Smooth muscle cell (in vitro differentiated cells): ENCODE measurements at regions not wholly inside any gene's neighbourhood (a gene's known extent, or its start where the extent isn't known, plus 50 kb on each side); places are given as distances from the start of the nearest gene placed in this dataset.

Experiments
- DNase-seq: peaks from one replicate; lab custom pipeline; 2025; ENCODE audit not compliant: unreplicated experiment; lab: John Stamatoyannopoulos, UW
- H2AFZ ChIP-seq: fragments of 200-600 bp; sonication (generic); 2 replicates; pipeline ENCODE4 v1.6.0; 2016; ENCODE audit warnings: antibody characterized with exemption, low read depth, mild to moderate bottlenecking
- H3F3A ChIP-seq: fragments of 200-600 bp; sonication (generic); 2 replicates; pipeline ENCODE4 v1.6.0; 2017; ENCODE audit warnings: antibody characterized with exemption, low read depth
- H3K27ac ChIP-seq: fragments of 200-600 bp; sonication (generic); 2 replicates; pipeline ENCODE4 v1.5.1; 2016; ENCODE audit warnings: low read depth, mild to moderate bottlenecking
- H3K27me3 ChIP-seq: fragments of 200-600 bp; sonication (generic); 2 replicates; pipeline ENCODE4 v1.6.1; 2016; ENCODE audit warnings: low read depth, mild to moderate bottlenecking
- H3K36me3 ChIP-seq: fragments of 200-600 bp; sonication (generic); 2 replicates; pipeline ENCODE4 v1.5.1; 2016; ENCODE audit warnings: low read depth
- H3K4me1 ChIP-seq: fragments of 200-600 bp; sonication (generic); 2 replicates; pipeline ENCODE4 v1.5.1; 2016; ENCODE audit warnings: low read depth
- H3K4me2 ChIP-seq: fragments of 200-600 bp; sonication (generic); 2 replicates; pipeline ENCODE4 v1.6.0; 2016; ENCODE audit warnings: mild to moderate bottlenecking
- H3K4me3 ChIP-seq: fragments of 200-600 bp; sonication (generic); 2 replicates; pipeline ENCODE4 v1.5.1; 2016; ENCODE audit warnings: mild to moderate bottlenecking
- H3K79me2 ChIP-seq: fragments of 200-600 bp; sonication (generic); 2 replicates; pipeline ENCODE4 v1.6.0; 2016; ENCODE audit warnings: low read depth, mild to moderate bottlenecking
- H3K9ac ChIP-seq: fragments of 200-600 bp; sonication (generic); 2 replicates; pipeline ENCODE4 v1.6.0; 2016; ENCODE audit warnings: low read depth
- H3K9me3 ChIP-seq: fragments of 200-600 bp; sonication (generic); replicated peaks from 2 replicates; pipeline ENCODE4 v1.5.1; 2016; ENCODE audit warnings: low read depth
- H4K20me1 ChIP-seq: fragments of 200-600 bp; sonication (generic); 2 replicates; pipeline ENCODE4 v1.6.0; 2016; ENCODE audit warnings: low read depth
- CTCF ChIP-seq: fragments of 200-600 bp; sonication (generic); IDR thresholded peaks from 2 replicates; pipeline ENCODE4 v1.5.1; 2017; ENCODE audit warnings: borderline replicate concordance, mild to moderate bottlenecking, antibody characterized with exemption; ENCODE audit not compliant: insufficient read depth, poor library complexity, severe bottlenecking
- WGBS: methylation state at CpG from one replicate; pipeline ENCODE4 v1.1.7; 2016; ENCODE audit warnings: low lambda C conversion rate; 5-methylcytosine and 5-hydroxymethylcytosine counted together

- H3K4me1 ChIP-seq: no peaks in the 10 kb centered on the region
Observed at GRCh38 chr17:13293421-13293820, 275.6 kb upstream of the ELAC2 start.

GRCh38 chr17:13292291-13292690 lies 274.5 kb upstream of the ELAC2 start:
- no peaks in the 10 kb centered on the region for H3K79me2 ChIP-seq
- no peak overlapping the region for H3K4me2 ChIP-seq
- no peak for DNase-seq
- H3K27me3 ChIP-seq: no peaks in the 10 kb centered on the region
- no peak for TF ChIP-seq CTCF
- 96% methylated on average over 10 of the region's 10 CpGs for WGBS
- no peaks in the 10 kb centered on the region for H4K20me1 ChIP-seq
- no peak overlapping the region for H2AFZ ChIP-seq
- no peaks in the 10 kb centered on the region for H3K9me3 ChIP-seq
- no peak overlapping the region for H3K4me3 ChIP-seq
- H3K4me1 ChIP-seq: no peaks in the 10 kb centered on the region
- H3K9ac ChIP-seq: no peak overlapping the region
- no peaks in the 10 kb centered on the region for H3K36me3 ChIP-seq
- H3K27ac ChIP-seq: no peak overlapping the region
- H3F3A ChIP-seq: no peaks in the 10 kb centered on the region

More at GRCh38 chr17:13293421-13293820, 275.6 kb upstream of the ELAC2 start:
- no peak overlapping the region for H3K9ac ChIP-seq
- no peak overlapping the region for H2AFZ ChIP-seq
- H3K4me2 ChIP-seq: no peak overlapping the region
- no peak overlapping the region for H3K27ac ChIP-seq
- H4K20me1 ChIP-seq: no peaks in the 10 kb centered on the region
- H3K27me3 ChIP-seq: no peaks in the 10 kb centered on the region
- H3K79me2 ChIP-seq: no peaks in the 10 kb centered on the region
- TF ChIP-seq CTCF: no peak
- no peaks in the 10 kb centered on the region for H3K9me3 ChIP-seq
- no peaks in the 10 kb centered on the region for H3F3A ChIP-seq
- H3K4me3 ChIP-seq: no peak overlapping the region
- no peak for DNase-seq
- no peaks in the 10 kb centered on the region for H3K36me3 ChIP-seq

- Histone ChIP-seq H3K4me1 (no peaks in the 10 kb centered on the region), H4K20me1 (no peaks in the 10 kb centered on the region), H3K36me3 (no peaks in the 10 kb centered on the region), H3K9ac (no peak overlapping the region), H3K27ac (no peak overlapping the region), H3F3A (no peaks in the 10 kb centered on the region), H3K79me2 (no peaks in the 10 kb centered on the region), H3K4me2 (no peak overlapping the region), H3K4me3 (no peak overlapping the region), H3K27me3 (no peaks in the 10 kb centered on the region), H3K9me3 (no peaks in the 10 kb centered on the region), H2AFZ (no peak overlapping the region)
- 94% methylated on average over 4 of the region's 4 CpGs for WGBS
- DNase-seq: no peak
- no peak for TF ChIP-seq CTCF
Observed at GRCh38 chr17:13288248-13288647, 270.4 kb upstream of the ELAC2 start.

GRCh38 chr17:13287226-13287625 lies 269.4 kb upstream of the ELAC2 start:
- no peaks in the 10 kb centered on the region for H3K79me2 ChIP-seq
- no peaks in the 10 kb centered on the region for H3K36me3 ChIP-seq
- no peaks in the 10 kb centered on the region for H3K9me3 ChIP-seq
- no peak overlapping the region for H3K27ac ChIP-seq
- H3K27me3 ChIP-seq: no peaks in the 10 kb centered on the region
- no peak overlapping the region for H3K4me3 ChIP-seq
- H3K4me2 ChIP-seq: no peak overlapping the region
- H4K20me1 ChIP-seq: no peaks in the 10 kb centered on the region
- WGBS: 89% methylated on average over 6 of the region's 6 CpGs
- H3K4me1 ChIP-seq: no peaks in the 10 kb centered on the region
- no peak for TF ChIP-seq CTCF
- DNase-seq: no peak
- H2AFZ ChIP-seq: no peak overlapping the region
- H3K9ac ChIP-seq: no peak overlapping the region
- H3F3A ChIP-seq: no peaks in the 10 kb centered on the region
